HAP-1 (cell line): ENCODE measurements at regions not wholly inside any gene's neighbourhood (a gene's known extent, or its start where the extent isn't known, plus 50 kb on each side); places are given as distances from the start of the nearest gene placed in this dataset.

Experiments used
- DNase-seq, 2 experiments: peaks; one replicate each; pipeline ENCODE4 v3.0.0-alpha.2; 2016 to 2020; ENCODE audit warnings: low spot score in 2 of 2
- H3K27me3 ChIP-seq: fragments of 250-450 bp; sonication (Bioruptor Pico); 2 replicates; pipeline ENCODE4 v1.5.1; 2020; ENCODE audit warnings: low read depth, mild to moderate bottlenecking, moderate library complexity
- H3K36me3 ChIP-seq: fragments of 250-450 bp; sonication (Bioruptor Pico); replicated peaks from 2 replicates; pipeline ENCODE4 v1.5.1; 2020; ENCODE audit warnings: mild to moderate bottlenecking
- H3K4me1 ChIP-seq: fragments of 250-450 bp; sonication (Bioruptor Pico); 2 replicates; pipeline ENCODE4 v1.5.1; 2020; ENCODE audit warnings: mild to moderate bottlenecking
- H3K4me3 ChIP-seq: fragments of 250-450 bp; sonication (Bioruptor Pico); 2 replicates; pipeline ENCODE4 v1.5.1; 2020; ENCODE audit warnings: mild to moderate bottlenecking, moderate library complexity
- H3K9me3 ChIP-seq: fragments of 250-450 bp; sonication (Bioruptor Pico); 2 replicates; pipeline ENCODE4 v1.5.1; 2020; ENCODE audit warnings: mild to moderate bottlenecking, moderate library complexity
- in situ Hi-C: fragments of 300-500 bp; cut with MboI; formaldehyde crosslinking; loops from 3 replicates; pipeline ENCODE4 v1.14.3; 2020; ENCODE audit warnings: low sequenced_read_pairs, inconsistent platforms, mixed read lengths

GRCh38 chr12:107322063-107322462 lies 228.7 kb upstream of the CRY1 start:
- DNase-seq: no peak
- Histone ChIP-seq H3K36me3 (no peaks in the 10 kb centered on the region), H3K27me3 (peaks cover 40% of the 10 kb centered on the region), H3K9me3 (no peaks in the 10 kb centered on the region), H3K4me3 (no peak overlapping the region), H3K4me1 (no peaks in the 10 kb centered on the region)
- in situ Hi-C loops: no loop called here

- Histone ChIP-seq H3K9me3 (no peaks in the 10 kb centered on the region), H3K36me3 (no peaks in the 10 kb centered on the region), H3K4me1 (no peaks in the 10 kb centered on the region), H3K4me3 (no peak overlapping the region), H3K27me3 (peaks cover 24% of the 10 kb centered on the region)
- in situ Hi-C loops: no loop called here
- no peak for DNase-seq
Measured at GRCh38 chr12:107325075-107325608, 231.8 kb upstream of the CRY1 start.

GRCh38 chr12:107326237-107326636 lies 232.9 kb upstream of the CRY1 start:
- peaks cover 13% of the 10 kb centered on the region for H3K27me3 ChIP-seq
- in situ Hi-C loops: no loop called here
- no peak for DNase-seq
- H3K4me1 ChIP-seq: no peaks in the 10 kb centered on the region
- no peaks in the 10 kb centered on the region for H3K36me3 ChIP-seq
- no peak overlapping the region for H3K4me3 ChIP-seq
- H3K9me3 ChIP-seq: no peaks in the 10 kb centered on the region

- DNase-seq: peak in 1 of 2 experiments; percentile 21
- Histone ChIP-seq H3K36me3 (no peaks in the 10 kb centered on the region), H3K4me1 (no peaks in the 10 kb centered on the region), H3K4me3 (no peak overlapping the region), H3K9me3 (no peaks in the 10 kb centered on the region), H3K27me3 (peaks cover 3% of the 10 kb centered on the region; the same call in 1 of the 2 replicates)
- in situ Hi-C loops: no loop called here
Measured at GRCh38 chr12:107327651-107328182, 234.4 kb upstream of the CRY1 start.

GRCh38 chr12:107328442-107329133 lies 235.2 kb upstream of the CRY1 start:
- H3K4me1 ChIP-seq: no peaks in the 10 kb centered on the region
- H3K4me3 ChIP-seq: no peak overlapping the region
- no peaks in the 10 kb centered on the region for H3K27me3 ChIP-seq
- DNase-seq: peak in 1 of 2 experiments; percentile 35
- no peaks in the 10 kb centered on the region for H3K36me3 ChIP-seq
- in situ Hi-C loops: no loop called here
- H3K9me3 ChIP-seq: no peaks in the 10 kb centered on the region

GRCh38 chr12:107329569-107330324 lies 236.4 kb upstream of the CRY1 start:
- no peak for DNase-seq
- in situ Hi-C loops: no loop called here

GRCh38 chr12:107330831-107331431 lies 237.6 kb upstream of the CRY1 start:
- peak in 1 of 2 experiments; percentile 36 for DNase-seq
- H3K4me3 ChIP-seq: no peak overlapping the region
- in situ Hi-C loops: no loop called here

More at GRCh38 chr12:107329569-107330324, 236.4 kb upstream of the CRY1 start:
- no peaks in the 10 kb centered on the region for H3K27me3 ChIP-seq
- no peaks in the 10 kb centered on the region for H3K36me3 ChIP-seq
- H3K9me3 ChIP-seq: no peaks in the 10 kb centered on the region
- H3K4me1 ChIP-seq: no peaks in the 10 kb centered on the region
- no peak overlapping the region for H3K4me3 ChIP-seq

GRCh38 chr12:107331471-107331870 lies 238.1 kb upstream of the CRY1 start:
- Histone ChIP-seq H3K4me3 (no peak overlapping the region), H3K4me1 (no peaks in the 10 kb centered on the region), H3K9me3 (no peaks in the 10 kb centered on the region), H3K36me3 (no peaks in the 10 kb centered on the region), H3K27me3 (no peaks in the 10 kb centered on the region)
- DNase-seq: no peak
- in situ Hi-C loops: no loop called here

More at GRCh38 chr12:107330831-107331431, 237.6 kb upstream of the CRY1 start:
- Histone ChIP-seq H3K4me1 (no peaks in the 10 kb centered on the region), H3K27me3 (no peaks in the 10 kb centered on the region), H3K9me3 (no peaks in the 10 kb centered on the region), H3K36me3 (no peaks in the 10 kb centered on the region)

GRCh38 chr12:107331912-107332311 lies 238.6 kb upstream of the CRY1 start:
- in situ Hi-C loops: no loop called here

GRCh38 chr12:107332743-107333142 lies 239.4 kb upstream of the CRY1 start:
- in situ Hi-C loops: no loop called here
- Histone ChIP-seq H3K27me3 (no peaks in the 10 kb centered on the region), H3K4me3 (no peak overlapping the region), H3K9me3 (no peaks in the 10 kb centered on the region), H3K36me3 (no peaks in the 10 kb centered on the region), H3K4me1 (no peaks in the 10 kb centered on the region)
- DNase-seq: no peak

More at GRCh38 chr12:107331912-107332311, 238.6 kb upstream of the CRY1 start:
- H3K27me3 ChIP-seq: no peaks in the 10 kb centered on the region
- no peak for DNase-seq
- no peaks in the 10 kb centered on the region for H3K9me3 ChIP-seq
- no peaks in the 10 kb centered on the region for H3K4me1 ChIP-seq
- H3K36me3 ChIP-seq: no peaks in the 10 kb centered on the region
- no peak overlapping the region for H3K4me3 ChIP-seq

- in situ Hi-C loops: no loop called here
- H3K4me3 ChIP-seq: no peak overlapping the region
- no peaks in the 10 kb centered on the region for H3K27me3 ChIP-seq
- no peaks in the 10 kb centered on the region for H3K36me3 ChIP-seq
- no peaks in the 10 kb centered on the region for H3K9me3 ChIP-seq
- DNase-seq: no peak
- no peaks in the 10 kb centered on the region for H3K4me1 ChIP-seq
Measured at GRCh38 chr12:107335802-107336570, 242.6 kb upstream of the CRY1 start.

- in situ Hi-C loops: no loop called here
- no peaks in the 10 kb centered on the region for H3K4me1 ChIP-seq
- DNase-seq: no peak
Measured at GRCh38 chr12:107336695-107337094, 243.3 kb upstream of the CRY1 start.

More at GRCh38 chr12:107336695-107337094, 243.3 kb upstream of the CRY1 start:
- no peaks in the 10 kb centered on the region for H3K9me3 ChIP-seq
- no peak overlapping the region for H3K4me3 ChIP-seq
- H3K36me3 ChIP-seq: no peaks in the 10 kb centered on the region
- H3K27me3 ChIP-seq: no peaks in the 10 kb centered on the region
